ENCODE measurements at regions not wholly inside any gene's neighbourhood (a gene's known extent, or its start where the extent isn't known, plus 50 kb on each side); places are given as distances from the start of the nearest gene placed in this dataset.

- no peak overlapping the region for H3K4me2 ChIP-seq (ENCODE audit: low read depth, low read length, poor library complexity, severe bottlenecking)
- no peak overlapping the region for H2AFZ ChIP-seq (ENCODE audit: low read length)
- H3K36me3 ChIP-seq (ENCODE audit: insufficient read depth, low read length) = no peaks in the 10 kb centered on the region
- TF ChIP-seq CTCF (conservative IDR thresholded peaks at IDR 0.05; ENCODE audit: low read length) (no peak), EZH2phosphoT487 (IDR thresholded peaks at IDR 0.05; ENCODE audit: borderline replicate concordance) (no peak)
- no peaks in the 10 kb centered on the region for H3F3A ChIP-seq (ENCODE audit: low read depth)
- no peaks in the 10 kb centered on the region for H3K9me2 ChIP-seq (replicated peaks; ENCODE audit: low read depth, low read length)
- no peaks in the 10 kb centered on the region for H3K4me1 ChIP-seq (ENCODE audit: insufficient read depth, low read length, poor library complexity, severe bottlenecking)
- H3K9ac ChIP-seq (ENCODE audit: low read depth, low read length, poor library complexity, severe bottlenecking) = no peak overlapping the region
- no peaks in the 10 kb centered on the region for H4K20me1 ChIP-seq (ENCODE audit: insufficient read depth, low read length, poor library complexity, severe bottlenecking)
- H3K27me3 ChIP-seq (ENCODE audit: insufficient read depth, low read length, poor library complexity, severe bottlenecking) = no peaks in the 10 kb centered on the region
- peaks cover 2% of the 10 kb centered on the region; the same call in 1 of the 2 replicates for H3K9me3 ChIP-seq (ENCODE audit: insufficient read depth, low read depth, low read length)
- no peak overlapping the region for H3K4me3 ChIP-seq (ENCODE audit: low read length, poor library complexity, severe bottlenecking)
- H3K79me2 ChIP-seq (ENCODE audit: insufficient read depth, low read length) = no peaks in the 10 kb centered on the region
Measured at GRCh38 chr13:58480061-58480460, 848.5 kb downstream of the PCDH17 start.

- TF ChIP-seq CTCF (conservative IDR thresholded peaks at IDR 0.05; ENCODE audit: low read length) (no peak), EZH2phosphoT487 (IDR thresholded peaks at IDR 0.05; ENCODE audit: borderline replicate concordance) (no peak)
- no peaks in the 10 kb centered on the region for H3K36me3 ChIP-seq (ENCODE audit: insufficient read depth, low read length)
- H3K9me3 ChIP-seq (ENCODE audit: insufficient read depth, low read depth, low read length) = no peaks in the 10 kb centered on the region
- H3K4me3 ChIP-seq (ENCODE audit: low read length, poor library complexity, severe bottlenecking) = no peak overlapping the region
- H3K4me2 ChIP-seq (ENCODE audit: low read depth, low read length, poor library complexity, severe bottlenecking) = no peak overlapping the region
- no peaks in the 10 kb centered on the region for H3K27me3 ChIP-seq (ENCODE audit: insufficient read depth, low read length, poor library complexity, severe bottlenecking)
- no peaks in the 10 kb centered on the region for H3K9me2 ChIP-seq (replicated peaks; ENCODE audit: low read depth, low read length)
- H3K4me1 ChIP-seq (ENCODE audit: insufficient read depth, low read length, poor library complexity, severe bottlenecking) = no peaks in the 10 kb centered on the region
- H3F3A ChIP-seq (ENCODE audit: low read depth) = no peaks in the 10 kb centered on the region
- H3K79me2 ChIP-seq (ENCODE audit: insufficient read depth, low read length) = no peaks in the 10 kb centered on the region
- no peaks in the 10 kb centered on the region for H4K20me1 ChIP-seq (ENCODE audit: insufficient read depth, low read length, poor library complexity, severe bottlenecking)
- H2AFZ ChIP-seq (ENCODE audit: low read length) = no peak overlapping the region
- H3K9ac ChIP-seq (ENCODE audit: low read depth, low read length, poor library complexity, severe bottlenecking) = no peak overlapping the region
Measured at GRCh38 chr13:58488251-58488650, 856.7 kb downstream of the PCDH17 start.

GRCh38 chr13:58495668-58496067, 864.1 kb downstream of the PCDH17 start:
- no peak for TF ChIP-seq CTCF (conservative IDR thresholded peaks at IDR 0.05; ENCODE audit: low read length)
- TF ChIP-seq EZH2phosphoT487 (IDR thresholded peaks at IDR 0.05; ENCODE audit: borderline replicate concordance) = no peak
- H3K4me3 ChIP-seq (ENCODE audit: low read length, poor library complexity, severe bottlenecking) = no peak overlapping the region
- H4K20me1 ChIP-seq (ENCODE audit: insufficient read depth, low read length, poor library complexity, severe bottlenecking) = no peaks in the 10 kb centered on the region
- no peaks in the 10 kb centered on the region for H3K4me1 ChIP-seq (ENCODE audit: insufficient read depth, low read length, poor library complexity, severe bottlenecking)
- no peak overlapping the region for H3K4me2 ChIP-seq (ENCODE audit: low read depth, low read length, poor library complexity, severe bottlenecking)
- no peaks in the 10 kb centered on the region for H3K9me3 ChIP-seq (ENCODE audit: insufficient read depth, low read depth, low read length)
- H3K79me2 ChIP-seq (ENCODE audit: insufficient read depth, low read length) = no peaks in the 10 kb centered on the region
- H3K9me2 ChIP-seq (replicated peaks; ENCODE audit: low read depth, low read length) = no peaks in the 10 kb centered on the region
- H3F3A ChIP-seq (ENCODE audit: low read depth) = no peaks in the 10 kb centered on the region
- H3K9ac ChIP-seq (ENCODE audit: low read depth, low read length, poor library complexity, severe bottlenecking) = no peak overlapping the region
- no peaks in the 10 kb centered on the region for H3K27me3 ChIP-seq (ENCODE audit: insufficient read depth, low read length, poor library complexity, severe bottlenecking)
- no peak overlapping the region for H2AFZ ChIP-seq (ENCODE audit: low read length)
- H3K36me3 ChIP-seq (ENCODE audit: insufficient read depth, low read length) = no peaks in the 10 kb centered on the region
